Stimulated activated CD8-positive, alpha-beta memory T cell treated with anti-CD3 and anti-CD28 coated beads, Interleukin-2, amount 100 ng/mL, for 1 hour (primary cell): ENCODE measurements at regions not wholly inside any gene's neighbourhood (a gene's known extent, or its start where the extent isn't known, plus 50 kb on each side); places are given as distances from the start of the nearest gene placed in this dataset.
"Not testable (repeated sequence)": the region's sequence is repeated elsewhere in the genome, so short reads cannot be mapped to it uniquely, and the experiment has no call there.

Experiments
- DNase-seq, 2 donors: peaks; one replicate each; pipeline ENCODE4 v3.0.0-alpha.2; 2020; ENCODE audit warnings: low read depth in 2 of 2

DNA sequence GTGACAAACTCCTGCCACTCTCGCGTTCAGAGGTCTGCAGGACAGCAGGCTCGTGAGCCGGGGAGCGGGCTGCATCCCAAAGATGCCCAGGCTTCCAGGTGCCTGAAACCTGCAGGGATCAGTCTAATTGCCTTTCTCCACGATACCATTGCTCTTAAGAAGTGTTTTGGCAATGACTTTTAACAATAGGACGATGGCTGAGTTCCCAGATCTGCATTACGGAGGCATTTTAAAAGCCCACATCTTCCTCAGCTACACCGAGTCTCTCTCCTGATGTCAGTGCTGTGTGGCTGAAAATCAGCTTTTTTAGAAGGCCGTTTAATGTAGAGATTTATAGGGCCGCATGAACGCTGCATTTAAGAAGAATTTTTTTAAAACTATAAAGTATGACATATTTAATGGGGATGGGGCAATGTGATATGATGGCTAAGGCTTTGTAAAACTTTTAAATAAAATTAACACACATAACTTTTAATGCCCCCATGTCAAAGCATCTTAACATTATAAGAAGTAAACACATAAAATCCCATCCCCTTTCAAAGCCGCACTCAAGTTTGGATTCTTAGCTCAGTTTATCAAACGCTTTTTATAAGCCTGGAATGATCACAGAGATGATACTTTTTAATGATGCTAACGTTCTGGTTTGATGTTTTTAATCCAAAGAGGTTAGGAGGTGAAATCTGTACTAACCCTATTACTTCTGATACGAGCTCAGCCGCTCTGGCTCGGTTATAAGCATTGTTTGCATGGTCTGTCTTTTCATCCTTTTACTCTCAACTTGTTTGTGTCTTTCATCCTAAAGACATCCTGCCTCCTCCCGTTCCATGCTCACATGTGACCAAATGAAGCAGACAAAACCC is 386.0 kb downstream of the SMOC2 start:
- DNase-seq, result no peak

DNA sequence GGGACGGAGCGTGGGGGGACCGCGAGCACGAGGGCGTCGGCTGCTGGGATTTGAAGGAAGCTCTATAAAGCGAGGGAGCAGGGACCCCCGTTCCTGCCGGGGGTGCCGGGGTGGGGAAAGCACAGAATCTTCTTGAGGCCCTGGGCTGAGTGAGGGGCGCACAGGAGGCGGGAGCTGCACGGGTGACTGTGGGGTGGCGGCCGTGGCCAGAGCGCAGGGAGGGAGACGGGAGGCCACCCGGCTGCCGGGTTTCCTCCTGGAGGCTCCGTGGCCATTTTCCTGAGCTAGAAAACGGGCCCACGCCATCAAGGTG is 385.1 kb downstream of the SMOC2 start:
- no peak for DNase-seq

DNA sequence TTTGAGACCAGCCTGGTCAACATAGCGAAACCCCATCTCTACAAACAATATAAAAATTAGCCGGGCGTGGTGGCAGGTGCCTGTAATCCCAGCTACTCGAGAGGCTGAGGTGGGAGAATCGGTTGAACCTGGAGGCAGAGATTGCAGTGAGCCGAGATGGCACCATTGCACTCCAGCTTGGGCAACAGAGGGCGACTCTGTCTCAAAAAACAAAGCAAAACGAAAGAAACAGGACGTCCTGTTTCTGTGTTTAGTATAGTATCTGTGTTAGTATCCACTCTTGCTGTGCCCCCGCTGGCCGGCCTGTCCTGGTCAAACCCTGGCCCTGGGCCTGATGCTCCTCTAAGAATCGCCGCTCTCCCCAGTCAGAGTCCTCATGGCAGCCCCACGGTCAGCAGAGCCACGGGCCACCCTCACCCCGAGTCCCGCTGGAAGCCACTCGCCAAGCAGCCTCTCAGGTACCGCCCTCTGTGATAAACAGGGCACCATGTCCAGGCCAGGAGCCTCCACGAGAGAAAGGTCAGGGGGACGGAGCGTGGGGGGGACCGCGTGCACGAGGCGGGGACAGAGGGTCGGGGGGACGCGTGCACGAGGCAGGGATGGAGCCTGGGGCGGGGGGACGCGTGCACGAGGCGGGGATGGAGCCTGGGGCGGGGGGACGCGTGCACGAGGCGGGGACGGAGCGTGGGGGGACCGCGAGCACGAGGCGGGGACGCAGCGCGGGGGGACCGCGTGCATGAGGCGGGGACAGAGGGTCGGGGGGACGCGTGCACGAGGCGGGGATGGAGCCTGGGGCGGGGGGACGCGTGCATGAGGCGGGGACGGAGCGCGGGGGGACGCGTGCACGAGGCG is 384.5 kb downstream of the SMOC2 start:
- DNase-seq, result no peak

DNA sequence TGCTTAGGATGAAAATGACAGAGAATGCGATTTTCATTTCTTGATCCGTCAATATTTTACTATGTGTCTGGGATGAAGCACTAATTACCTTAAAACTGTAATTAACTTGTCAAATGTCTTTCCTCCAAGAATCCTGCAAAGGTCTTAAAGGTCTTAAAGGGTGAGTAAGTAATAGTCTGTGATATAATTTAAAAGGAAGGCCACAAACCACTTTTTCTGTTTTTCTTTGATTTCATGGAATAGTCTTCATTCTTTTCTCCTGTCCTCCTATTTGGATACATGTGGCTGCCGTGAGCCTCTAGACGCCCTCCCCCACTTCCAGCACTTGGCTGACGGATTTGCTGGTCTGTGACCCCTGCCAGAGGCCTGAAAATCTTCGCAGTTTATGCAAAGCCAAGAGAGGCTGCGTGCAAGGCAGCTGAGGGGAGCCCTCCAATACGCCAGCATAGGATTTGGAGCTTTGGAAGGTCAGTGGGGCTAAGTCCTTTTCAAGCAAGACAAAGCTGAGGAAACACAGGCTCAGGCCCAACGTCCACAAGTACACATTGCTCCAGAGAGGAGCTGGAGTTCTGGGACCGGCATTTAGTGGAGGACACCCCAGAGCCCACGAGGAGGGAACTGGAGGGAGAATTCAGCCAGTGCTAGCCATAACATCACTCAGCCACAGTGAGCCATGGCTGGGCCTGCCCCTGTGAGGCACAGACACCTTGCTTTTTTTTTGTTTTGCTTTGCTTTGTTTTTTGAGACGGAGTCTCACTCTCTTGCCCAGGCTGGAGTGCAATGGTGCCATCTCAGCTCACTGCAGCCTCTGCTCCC is 382.6 kb downstream of the SMOC2 start:
- no peak for DNase-seq

DNA sequence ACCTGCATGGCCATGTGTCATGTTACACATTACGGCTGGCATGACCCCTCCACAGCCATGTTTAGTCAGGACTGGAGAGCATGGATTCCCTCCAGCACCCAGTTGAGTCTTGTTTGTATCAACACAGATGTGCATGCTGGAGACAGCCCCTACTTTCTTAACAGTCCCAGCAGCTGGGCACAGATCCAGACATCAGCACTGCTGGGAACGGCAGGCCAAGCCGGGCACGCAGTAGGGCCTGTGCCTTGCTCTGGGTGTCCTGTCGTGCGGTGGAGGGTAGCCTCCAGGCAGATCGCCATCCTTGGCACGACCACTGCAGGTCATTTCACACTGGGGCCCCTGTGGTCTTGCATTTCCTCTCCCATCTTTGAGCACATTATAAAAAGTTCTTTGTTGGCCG is 381.4 kb downstream of the SMOC2 start:
- no peak for DNase-seq

DNA sequence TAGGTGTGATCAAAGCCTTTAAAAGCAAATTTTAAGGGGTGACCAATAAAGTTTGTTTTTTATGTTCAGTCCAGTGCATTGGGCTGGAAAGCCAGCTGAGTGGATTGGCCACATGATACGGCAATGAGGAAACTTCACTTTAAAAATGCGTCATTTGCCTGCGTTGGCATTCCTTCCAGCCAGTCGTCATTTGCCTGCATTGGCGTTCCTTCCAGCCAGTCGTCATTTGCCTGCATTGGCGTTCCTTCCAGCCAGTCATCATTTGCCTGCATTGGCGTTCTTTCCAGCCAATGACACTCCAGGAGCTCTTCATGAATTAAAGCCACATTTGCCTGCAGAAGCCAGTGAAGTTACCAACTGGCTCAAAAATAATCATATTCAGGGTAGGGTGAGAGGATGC is 378.6 kb downstream of the SMOC2 start:
- no peak for DNase-seq

DNA sequence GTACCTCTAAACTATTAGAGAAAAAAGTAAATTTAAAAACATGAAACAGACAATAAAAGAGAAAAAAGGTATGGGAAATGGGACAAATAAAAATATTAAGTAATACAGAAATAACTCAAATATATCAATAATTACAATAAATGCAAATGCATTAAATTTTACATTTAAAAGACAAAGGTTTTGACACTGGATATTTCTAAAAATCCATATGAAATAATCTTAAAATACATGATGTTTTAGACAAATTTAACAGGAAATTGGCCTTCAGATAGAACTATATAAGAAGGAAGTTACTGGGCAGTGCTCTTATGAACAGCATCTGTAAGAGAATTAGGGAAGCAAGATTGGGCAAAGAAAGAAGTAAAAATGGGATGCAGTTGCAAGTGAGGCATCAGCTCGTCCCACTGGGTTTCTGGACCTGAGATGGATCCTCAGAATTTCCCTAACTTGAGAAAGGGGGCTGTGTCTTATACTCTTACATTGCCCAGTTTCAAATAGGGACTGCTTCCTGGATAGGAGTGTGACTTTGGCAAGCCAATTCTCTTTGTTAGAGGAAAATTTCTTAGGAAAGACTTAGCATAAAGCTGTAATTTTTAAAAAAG is 376.7 kb downstream of the SMOC2 start:
- no peak for DNase-seq

DNA sequence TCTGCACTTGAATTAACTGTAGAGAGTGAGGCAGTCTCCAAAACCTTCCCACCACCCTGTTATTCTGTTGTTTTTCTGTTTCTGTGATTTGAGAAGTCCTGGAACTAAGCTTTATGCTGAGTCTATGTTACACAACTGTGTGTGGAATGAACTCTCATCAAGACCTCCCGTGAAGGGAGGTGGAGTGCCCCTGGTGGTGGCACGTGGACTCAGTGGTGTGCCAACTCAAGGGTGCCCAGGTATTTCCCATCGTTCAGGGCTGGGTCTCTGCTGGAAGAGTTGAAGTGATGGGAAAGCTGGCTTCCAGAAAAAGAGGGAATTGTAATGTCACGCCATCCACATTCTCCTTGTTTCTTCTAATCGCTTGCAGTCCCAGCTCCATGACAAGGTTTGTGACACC is 374.2 kb downstream of the SMOC2 start:
- no peak for DNase-seq

DNA sequence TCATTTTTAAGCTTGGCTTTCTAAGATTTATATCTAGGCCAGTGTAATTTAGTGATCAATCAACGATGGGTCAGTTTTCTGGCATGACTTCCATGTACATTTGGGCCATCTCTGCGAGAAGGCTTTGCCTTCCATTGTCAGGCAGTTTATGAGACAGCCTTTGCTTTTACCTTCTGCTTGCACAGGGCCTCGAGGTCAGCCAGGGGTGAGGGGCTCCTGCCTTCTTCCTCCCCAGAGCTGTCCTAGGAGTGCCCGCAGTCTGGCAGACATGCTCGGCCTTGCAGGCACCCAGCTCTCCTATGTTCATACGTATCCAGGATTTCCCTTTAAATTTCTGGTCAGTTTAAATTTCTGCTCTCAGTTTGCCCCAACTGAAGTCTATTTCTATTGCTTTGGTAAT is 367.2 kb downstream of the SMOC2 start:
- DNase-seq, result no peak

DNA sequence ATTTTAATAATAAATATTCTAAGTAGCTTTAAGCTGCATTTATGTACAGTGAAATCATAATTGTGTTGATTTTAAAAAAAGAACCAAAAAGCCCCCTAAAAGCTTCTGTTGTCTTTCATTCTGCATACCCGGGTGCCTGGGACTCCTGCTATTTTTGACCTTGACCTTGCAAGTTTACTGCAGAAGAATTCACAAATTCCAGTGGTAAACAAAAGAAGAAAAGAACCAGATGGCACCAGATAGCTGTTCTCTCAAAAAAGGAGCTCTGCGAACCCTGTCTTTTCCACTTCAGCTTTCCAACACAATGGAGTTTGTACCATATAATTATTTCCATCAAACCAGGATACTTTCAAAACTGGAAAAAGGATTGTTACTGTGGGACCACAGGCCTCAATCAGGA is 363.3 kb downstream of the SMOC2 start:
- DNase-seq, result no peak

DNA sequence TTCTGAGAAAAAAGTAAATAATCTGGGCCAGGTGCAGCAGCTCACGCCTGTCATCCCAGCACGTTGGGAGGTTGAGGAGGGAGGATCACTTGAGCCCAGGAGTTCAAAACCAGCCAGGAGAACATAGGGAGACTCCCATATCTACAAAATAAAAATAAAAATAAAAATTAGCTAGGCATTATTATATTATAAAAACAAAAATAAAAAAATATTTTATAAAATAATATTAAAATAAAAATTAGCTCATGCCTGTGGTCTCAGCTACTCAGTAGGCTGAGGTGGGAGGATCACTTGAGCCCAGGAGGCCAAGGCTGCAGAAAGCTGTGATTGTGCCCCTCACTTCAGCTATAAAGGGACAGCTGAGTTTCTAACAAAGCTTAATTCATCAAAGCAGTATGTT is 362.9 kb downstream of the SMOC2 start:
- no peak for DNase-seq

DNA sequence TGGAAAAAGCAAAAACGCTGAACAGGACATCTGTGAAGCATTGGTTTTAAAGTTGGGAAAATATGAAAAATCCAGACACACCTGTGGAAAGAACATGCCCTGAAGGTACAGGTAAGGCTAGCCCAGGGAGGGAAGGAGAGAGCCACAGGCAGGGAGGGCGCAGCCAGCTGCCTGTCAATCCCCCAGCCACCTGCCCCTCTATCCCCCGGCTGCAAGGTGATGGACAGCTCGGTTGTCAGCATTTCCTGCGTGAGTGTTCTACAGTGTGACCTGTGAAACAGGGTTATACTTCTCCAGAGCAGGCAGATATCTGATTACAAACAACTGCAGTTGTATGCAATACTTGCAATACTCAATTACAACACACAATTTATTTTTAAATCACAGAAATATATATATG is 358.1 kb downstream of the SMOC2 start:
- no peak for DNase-seq

DNA sequence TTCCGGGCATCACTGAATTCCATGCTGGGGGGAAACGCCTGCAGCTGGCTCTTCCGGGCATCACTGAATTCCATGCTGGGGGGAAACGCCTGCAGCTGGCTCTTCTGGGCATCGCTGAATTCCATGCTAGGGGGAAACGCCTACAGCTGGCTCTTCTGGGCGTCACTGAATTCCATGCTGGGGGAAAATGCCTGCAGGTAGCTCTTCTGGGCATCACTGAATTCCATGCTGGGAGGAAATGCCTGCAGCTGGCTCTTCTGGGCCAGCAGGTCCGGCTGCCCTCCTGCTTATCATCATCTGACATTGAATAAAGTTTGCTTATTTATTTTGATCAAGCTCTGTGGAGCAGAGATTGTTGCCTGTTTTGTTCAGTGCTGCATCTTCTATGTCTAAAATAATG is 355.1 kb downstream of the SMOC2 start:
- no peak for DNase-seq

DNA sequence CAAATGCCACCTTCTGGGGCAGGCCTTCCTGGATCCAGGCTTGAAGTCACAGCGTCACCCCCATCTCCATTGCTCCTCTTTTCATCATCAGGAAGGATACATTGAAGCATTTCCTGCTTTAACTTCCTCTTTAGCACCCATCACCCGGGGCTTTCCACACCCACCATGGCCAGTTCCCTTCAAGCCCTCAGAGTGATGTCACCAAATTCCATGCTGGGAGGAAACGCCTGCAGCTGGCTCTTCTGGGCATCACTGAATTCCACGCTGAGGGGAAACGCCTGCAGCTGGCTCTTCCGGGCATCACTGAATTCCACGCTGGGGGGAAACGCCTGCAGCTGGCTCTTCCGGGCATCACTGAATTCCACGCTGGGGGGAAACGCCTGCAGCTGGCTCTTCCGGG is 354.6 kb downstream of the SMOC2 start:
- DNase-seq, result not testable (repeated sequence)

DNA sequence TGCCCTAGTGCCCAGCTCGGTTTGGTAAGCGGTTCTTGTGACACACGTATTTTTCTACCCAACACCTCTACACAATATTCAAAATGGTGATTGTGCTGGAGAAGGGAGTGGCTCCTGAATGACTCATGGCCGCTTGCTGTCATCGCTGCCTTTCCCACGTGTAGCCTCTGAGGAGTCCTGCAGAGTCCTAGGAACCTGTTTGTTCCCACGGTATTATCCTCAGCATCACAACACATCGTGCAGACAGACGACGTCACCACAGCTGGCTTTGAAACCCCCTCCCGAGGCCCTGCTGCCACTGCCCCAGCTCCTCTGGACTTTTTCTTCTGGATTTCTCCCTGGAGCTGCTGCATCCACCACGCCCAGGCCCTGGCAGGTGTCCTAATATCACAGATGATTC is 353.5 kb downstream of the SMOC2 start:
- no peak for DNase-seq

DNA sequence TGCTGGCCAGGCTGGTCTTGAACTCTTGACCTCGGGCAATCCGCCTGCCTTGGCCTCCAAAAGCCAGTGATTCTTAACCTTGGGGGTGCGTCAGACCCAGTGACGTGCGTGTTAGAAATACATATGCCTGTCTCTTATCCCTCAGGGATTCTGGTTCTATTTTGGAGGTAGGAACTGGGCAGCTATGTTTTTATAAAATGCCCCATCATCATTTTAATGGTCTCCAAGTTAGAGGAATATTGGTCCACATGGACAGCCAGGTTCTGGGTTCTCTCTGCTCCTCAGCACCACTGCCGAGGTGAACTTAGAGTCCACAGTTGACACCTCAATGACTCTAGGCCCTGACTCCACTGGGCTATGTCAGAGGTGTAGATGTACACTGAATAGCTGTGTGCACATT is 352.7 kb downstream of the SMOC2 start:
- no peak for DNase-seq

DNA sequence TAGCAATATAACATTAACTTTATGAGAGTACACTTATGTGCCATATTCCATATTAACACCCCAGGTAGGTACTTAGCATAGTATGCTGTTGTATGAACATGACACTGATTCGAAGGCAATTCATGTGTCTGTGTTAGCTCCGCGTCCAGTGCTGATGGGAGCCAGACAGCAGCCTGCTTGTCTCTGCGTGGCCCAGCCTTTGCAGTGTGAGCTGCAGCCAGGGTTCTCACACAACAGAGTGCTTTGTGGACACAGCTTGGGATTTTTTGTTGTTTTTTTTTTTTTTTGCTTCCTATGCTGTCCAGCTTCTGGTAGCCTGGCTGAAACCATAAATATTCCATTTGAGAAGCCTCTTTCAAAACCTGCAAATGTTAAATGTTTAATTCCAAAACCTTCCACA is 350.9 kb downstream of the SMOC2 start:
- DNase-seq, result no peak

DNA sequence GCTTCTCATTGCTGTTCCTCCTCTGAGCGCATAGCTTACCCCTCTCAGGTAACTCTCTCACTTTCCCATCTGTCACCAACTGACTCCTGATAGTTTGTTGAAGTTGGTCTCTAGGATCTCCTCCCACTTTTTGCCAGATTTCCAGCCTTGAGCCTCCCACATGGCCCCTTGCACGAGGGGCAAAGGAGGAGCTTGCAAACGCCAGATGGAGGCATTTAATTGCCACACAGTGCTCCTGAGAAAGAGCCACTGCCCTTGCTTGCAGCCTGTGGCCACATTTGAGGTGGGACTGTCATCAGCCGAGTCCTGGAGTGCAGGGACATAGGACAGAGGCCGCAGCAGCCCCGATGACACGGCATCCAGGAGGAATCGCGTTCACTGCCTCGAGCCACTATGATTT is 348.7 kb downstream of the SMOC2 start:
- no peak for DNase-seq

DNA sequence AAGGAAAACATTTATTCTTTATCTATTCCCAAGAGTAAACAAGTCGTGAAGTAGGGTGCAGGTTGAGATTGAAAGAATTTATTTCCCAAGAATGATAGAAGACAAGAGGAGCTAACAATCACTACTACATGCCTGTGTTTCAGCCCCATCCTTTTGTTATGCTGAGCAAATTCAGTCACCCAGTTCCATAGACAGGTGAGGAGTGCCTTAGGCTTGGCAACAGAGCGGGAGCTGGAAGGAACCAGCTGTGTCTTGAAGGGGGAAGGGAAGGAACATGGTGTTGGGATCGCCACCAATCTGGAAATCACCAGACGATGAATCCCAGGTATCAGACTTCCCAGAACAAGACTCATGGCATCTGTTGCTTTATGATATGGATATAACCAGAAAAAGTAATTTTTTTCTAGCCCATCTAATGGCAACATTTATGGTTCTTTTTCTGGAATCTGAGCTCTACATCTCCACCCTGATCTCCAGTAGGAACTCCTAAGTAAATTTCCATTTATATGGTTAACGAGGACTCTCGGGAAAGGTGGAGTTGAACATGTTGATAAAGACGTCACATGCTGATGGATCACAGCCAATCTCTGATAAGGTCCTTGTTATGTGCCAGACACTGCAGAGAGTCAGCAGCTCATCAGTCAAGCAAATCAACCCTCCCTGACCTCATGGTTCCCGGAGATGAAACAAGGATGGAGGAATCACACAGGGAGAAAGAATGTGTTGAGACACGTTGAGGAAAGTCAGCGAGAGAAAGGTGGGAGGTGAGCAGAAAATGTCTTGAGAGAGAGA is 344.9 kb downstream of the SMOC2 start:
- DNase-seq, result no peak

DNA sequence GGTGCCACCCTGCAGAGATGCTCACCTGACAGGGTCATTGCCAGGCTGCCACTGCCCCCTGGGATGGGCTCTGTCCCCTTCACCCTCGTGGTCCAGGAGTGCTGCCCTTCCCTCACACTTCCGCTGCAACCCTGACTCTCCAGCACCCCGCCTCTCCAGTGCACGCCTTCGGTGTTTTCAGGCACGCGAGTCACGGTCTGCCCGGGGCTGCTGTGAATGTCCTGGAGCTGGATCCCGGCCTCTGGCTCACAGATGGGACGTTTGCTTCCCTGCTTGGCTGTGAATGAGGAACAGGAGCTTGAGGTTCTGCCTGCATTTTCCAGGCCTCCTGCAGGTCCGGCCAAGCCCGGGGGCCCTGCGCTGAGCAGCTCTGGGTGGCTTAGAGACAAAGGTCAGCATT is 343.4 kb downstream of the SMOC2 start:
- DNase-seq, result no peak

DNA sequence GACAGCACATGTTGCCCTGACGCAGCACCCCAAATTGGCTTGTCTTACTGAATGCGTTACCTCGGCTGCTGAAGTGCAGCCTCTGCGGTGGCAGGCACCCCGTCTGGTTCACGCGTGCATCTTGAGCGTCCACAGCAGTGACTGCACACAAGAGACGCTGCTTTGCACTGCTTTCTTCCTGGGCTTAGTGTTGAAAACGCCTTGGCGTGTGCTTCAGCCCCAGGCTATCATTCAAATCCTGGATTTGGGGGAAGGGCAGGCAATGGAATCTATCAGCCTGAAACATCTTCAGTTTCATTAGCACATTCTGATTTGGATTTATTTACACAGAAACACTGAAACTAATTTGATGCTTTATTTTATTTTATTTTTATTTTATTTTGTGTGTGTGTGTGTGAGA is 342.7 kb downstream of the SMOC2 start:
- DNase-seq, result no peak
